A549 (cell line): ENCODE measurements at regions not wholly inside any gene's neighbourhood (a gene's known extent, or its start where the extent isn't known, plus 50 kb on each side); places are given as distances from the start of the nearest gene placed in this dataset.

ENCODE experiments used
- ATAC-seq, 2 experiments: fragments of 200-7000 bp in 1 of 2; fragments of >200 bp in 1 of 2; cut with Nextera tagmentation in 1 of 2; cut with Tn5 transposase in 1 of 2; 3 replicates each; pipeline versions ENCODE4 v1.8.0 to v1.9.1; 2018 to 2020; ENCODE audit warnings: mild to moderate bottlenecking in 1 of 2, moderate library complexity in 1 of 2
- CTCF ChIA-PET: fragments of 300-600 bp; sonication (Branson Sonifier 250); formaldehyde crosslinking; extraction: SDS; loops from one replicate; lab custom pipeline; 2021; ENCODE audit warnings: antibody characterized with exemption, inconsistent platforms; lab: Yijun Ruan, JAX
- POLR2A ChIA-PET: fragments of 350-600 bp; formaldehyde crosslinking; extraction: SDS; loops from one replicate; lab custom pipeline; 2021; ENCODE audit warnings: antibody characterized with exemption, inconsistent platforms; lab: Yijun Ruan, JAX
- DNase-seq, 2 experiments: peaks; one replicate each; pipeline versions ENCODE4 v3.0.0 to v3.0.0-alpha.2; 2011 to 2016; ENCODE audit warnings: low read depth in 1 of 2, low spot score in 1 of 2
- FAIRE-seq: peaks from 2 replicates; lab custom pipeline; 2011; peaks lifted over from hg19 to GRCh38; lab: Jason Lieb, UNC
- H3K27ac ChIP-seq, 2 experiments: fragments of >200 bp; sonication (Bioruptor Twin); formaldehyde crosslinking; 3 replicates each; pipeline ENCODE4 v1.5.1; 2016 to 2017
- H3K4me1 ChIP-seq: fragments of >200 bp; sonication (Bioruptor Twin); formaldehyde crosslinking; 3 replicates; pipeline ENCODE4 v1.6.1; 2016
- H3K4me2 ChIP-seq: fragments of >200 bp; sonication (Bioruptor Twin); formaldehyde crosslinking; 3 replicates; pipeline ENCODE4 v1.6.1; 2016
- H3K4me3 ChIP-seq: fragments of >200 bp; sonication (Bioruptor Twin); formaldehyde crosslinking; 3 replicates; pipeline ENCODE4 v1.5.1; 2016
- H3K9me3 ChIP-seq: fragments of >200 bp; sonication (Bioruptor Twin); formaldehyde crosslinking; 3 replicates; pipeline ENCODE4 v1.6.1; 2016
- BHLHE40 ChIP-seq: IDR thresholded peaks from 2 replicates; pipeline ENCODE4 v1.6.1; 2012; ENCODE audit warnings: low read depth, low read length, inconsistent platforms
- CBX2 ChIP-seq: fragments of 200-600 bp; sonication (generic); IDR thresholded peaks from 2 replicates; pipeline ENCODE4 v1.6.1; 2016; ENCODE audit warnings: low read depth, mild to moderate bottlenecking, borderline replicate concordance
- CHD2 ChIP-seq: fragments of 150-350 bp; IDR thresholded peaks from 2 replicates; pipeline ENCODE4 v1.6.1; 2014; ENCODE audit warnings: low read length; ENCODE audit not compliant: partially characterized antibody
- CHD4 ChIP-seq: fragments of 200-600 bp; sonication (generic); IDR thresholded peaks from 2 replicates; pipeline ENCODE4 v1.6.1; 2016; ENCODE audit warnings: antibody characterized with exemption, mild to moderate bottlenecking, borderline replicate concordance
- EHMT2 ChIP-seq: fragments of 200-600 bp; sonication (generic); IDR thresholded peaks from 2 replicates; pipeline ENCODE4 v1.6.1; 2016; ENCODE audit warnings: antibody characterized with exemption, low read depth, mild to moderate bottlenecking, moderate library complexity
- EP300 ChIP-seq, 2 experiments: fragments of >200 bp; sonication (Bioruptor Twin); formaldehyde crosslinking; IDR thresholded peaks; 2 replicates in 1 of 2; 3 replicates in 1 of 2; pipeline ENCODE4 v1.6.1; 2016 to 2017
- HEYL ChIP-seq: fragments of 250-450 bp; sonication (Bioruptor Pico); IDR thresholded peaks from 2 replicates; pipeline ENCODE4 v1.8.0; 2021; ENCODE audit warnings: mild to moderate bottlenecking, moderate library complexity
- HOXA7 ChIP-seq: fragments of 250-450 bp; sonication (Bioruptor Pico); IDR thresholded peaks from 2 replicates; pipeline ENCODE4 v1.5.0; 2020; ENCODE audit warnings: mild to moderate bottlenecking, moderate library complexity
- JUNB ChIP-seq: fragments of >200 bp; sonication (Bioruptor Twin); formaldehyde crosslinking; IDR thresholded peaks from 2 replicates; pipeline ENCODE4 v1.6.1; 2016
- KDM1A ChIP-seq: fragments of 200-600 bp; sonication (generic); IDR thresholded peaks from 2 replicates; pipeline ENCODE4 v1.6.1; 2016; ENCODE audit warnings: low read depth, mild to moderate bottlenecking
- KDM5A ChIP-seq: fragments of 200-600 bp; sonication (generic); IDR thresholded peaks from 2 replicates; pipeline ENCODE4 v1.6.1; 2016; ENCODE audit warnings: antibody characterized with exemption, mild to moderate bottlenecking
- MAFK ChIP-seq: fragments of 450-650 bp; IDR thresholded peaks from 2 replicates; pipeline ENCODE4 v1.6.1; 2014; ENCODE audit not compliant: partially characterized antibody
- MYC ChIP-seq: IDR thresholded peaks from 2 replicates; pipeline ENCODE4 v1.6.1; 2012; ENCODE audit warnings: mild to moderate bottlenecking, inconsistent platforms, low read length, improper control_type of control experiment, borderline replicate concordance
- NFE2L2 ChIP-seq: fragments of 150-350 bp; conservative IDR thresholded peaks from 2 replicates; pipeline ENCODE4 v1.6.1; 2014; ENCODE audit warnings: low read length
- NPAS2 ChIP-seq: fragments of 250-450 bp; sonication (Bioruptor Pico); IDR thresholded peaks from 2 replicates; pipeline ENCODE4 v1.8.0; 2022; ENCODE audit warnings: mild to moderate bottlenecking, moderate library complexity, borderline replicate concordance
- PHF8 ChIP-seq: fragments of 200-600 bp; sonication (generic); IDR thresholded peaks from 2 replicates; pipeline ENCODE4 v1.6.1; 2016; ENCODE audit warnings: low read depth, mild to moderate bottlenecking, antibody characterized with exemption, moderate library complexity, borderline replicate concordance
- POLR2A ChIP-seq: IDR thresholded peaks from 2 replicates; pipeline ENCODE4 v1.6.1; 2012; ENCODE audit warnings: mild to moderate bottlenecking, low read length
- POLR2AphosphoS2 ChIP-seq: conservative IDR thresholded peaks from 2 replicates; pipeline ENCODE4 v1.6.1; 2012; ENCODE audit warnings: low read length, improper control_type of control experiment, inconsistent platforms
- RARB ChIP-seq: fragments of 250-450 bp; sonication (Bioruptor Pico); IDR thresholded peaks from 2 replicates; pipeline ENCODE4 v1.8.0; 2021; ENCODE audit warnings: mild to moderate bottlenecking, moderate library complexity
- RFX5 ChIP-seq: fragments of 450-650 bp; IDR thresholded peaks from 2 replicates; pipeline ENCODE4 v1.7.1; 2014; ENCODE audit warnings: antibody characterized with exemption, mild to moderate bottlenecking, moderate library complexity
- RNF2 ChIP-seq: fragments of 200-600 bp; sonication (generic); IDR thresholded peaks from 2 replicates; pipeline ENCODE4 v1.6.1; 2016; ENCODE audit warnings: low read depth, mild to moderate bottlenecking, antibody characterized with exemption, moderate library complexity, borderline replicate concordance
- SMC3 ChIP-seq: fragments of >200 bp; sonication (Bioruptor Twin); formaldehyde crosslinking; IDR thresholded peaks from 3 replicates; pipeline ENCODE4 v1.6.1; 2018; ENCODE audit warnings: inconsistent platforms
- SREBF2 ChIP-seq: fragments of 450-650 bp; IDR thresholded peaks from 2 replicates; pipeline ENCODE4 v1.6.1; 2014; ENCODE audit warnings: mild to moderate bottlenecking, moderate library complexity
- TP53 ChIP-seq: fragments of 250-450 bp; sonication (Bioruptor Pico); IDR thresholded peaks from 2 replicates; pipeline ENCODE4 v1.5.0; 2021; ENCODE audit warnings: mild to moderate bottlenecking, moderate library complexity
- ZFP36 ChIP-seq: fragments of 450-650 bp; IDR thresholded peaks from 2 replicates; pipeline ENCODE4 v1.6.1; 2014; ENCODE audit warnings: borderline replicate concordance; ENCODE audit not compliant: partially characterized antibody
- WGBS: methylation state at CpG from one replicate; pipeline ENCODE4 v1.1.6; 2017; ENCODE audit errors: missing lambda C conversion rate; 5-methylcytosine and 5-hydroxymethylcytosine counted together
- TF ChIP-seq, protein P1 (sequence below): fragments of 450-650 bp; IDR thresholded peaks from 2 replicates; pipeline ENCODE4 v1.6.1; 2014; ENCODE audit warnings: antibody characterized with exemption
- TF ChIP-seq, protein P2 (sequence below): IDR thresholded peaks from 2 replicates; pipeline ENCODE4 v1.6.1; 2012; ENCODE audit warnings: low read depth, borderline replicate concordance
- TF ChIP-seq, protein P3 (sequence below): fragments of 250-450 bp; sonication (Bioruptor Pico); IDR thresholded peaks from 2 replicates; pipeline ENCODE4 v1.5.0; 2020; ENCODE audit warnings: low read depth, mild to moderate bottlenecking, moderate library complexity

DNA sequence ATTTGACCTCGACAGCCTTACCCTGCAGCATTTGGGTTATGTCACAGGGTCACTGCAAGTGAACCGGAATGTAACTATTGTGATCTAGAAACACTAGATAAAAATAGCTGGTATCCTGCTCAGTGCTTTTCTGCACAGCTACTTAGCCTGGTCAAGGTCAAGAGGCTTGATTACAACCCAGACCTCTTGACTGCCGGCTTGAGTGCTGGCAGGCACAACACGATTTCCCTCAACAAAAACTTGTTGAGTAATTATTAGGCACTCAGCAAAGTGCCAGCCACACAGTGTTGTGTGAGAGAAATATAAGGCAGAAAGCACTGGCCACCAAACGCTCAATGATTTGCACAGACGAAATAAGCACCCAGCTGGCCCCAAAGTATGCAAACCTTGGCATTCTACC, 156.7 kb downstream of the NUAK1 start:
- ATAC-seq (no peak), DNase-seq (no peak), FAIRE-seq (no peak)
- POLR2A ChIA-PET: no interaction called here
- Histone ChIP-seq H3K4me2 (no peak overlapping the region), H3K27ac (no peak overlapping the region), H3K4me3 (no peak overlapping the region), H3K9me3 (no peaks in the 10 kb centered on the region), H3K4me1 (no peaks in the 10 kb centered on the region)
- CTCF ChIA-PET: no interaction called here
- TF ChIP-seq KDM5A (no peak), JUNB (no peak), SREBF2 (no peak), ZFP36 (no peak), BHLHE40 (no peak), MAFK (no peak), POLR2AphosphoS2 (no peak), HEYL (CRISPR knock-in tag) (no peak), SMC3 (no peak), CHD2 (no peak), NFE2L2 (no peak), PHF8 (no peak)
- TF ChIP-seq, protein P1, sequence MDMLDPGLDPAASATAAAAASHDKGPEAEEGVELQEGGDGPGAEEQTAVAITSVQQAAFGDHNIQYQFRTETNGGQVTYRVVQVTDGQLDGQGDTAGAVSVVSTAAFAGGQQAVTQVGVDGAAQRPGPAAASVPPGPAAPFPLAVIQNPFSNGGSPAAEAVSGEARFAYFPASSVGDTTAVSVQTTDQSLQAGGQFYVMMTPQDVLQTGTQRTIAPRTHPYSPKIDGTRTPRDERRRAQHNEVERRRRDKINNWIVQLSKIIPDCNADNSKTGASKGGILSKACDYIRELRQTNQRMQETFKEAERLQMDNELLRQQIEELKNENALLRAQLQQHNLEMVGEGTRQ: no peak
- TF ChIP-seq, protein P2, sequence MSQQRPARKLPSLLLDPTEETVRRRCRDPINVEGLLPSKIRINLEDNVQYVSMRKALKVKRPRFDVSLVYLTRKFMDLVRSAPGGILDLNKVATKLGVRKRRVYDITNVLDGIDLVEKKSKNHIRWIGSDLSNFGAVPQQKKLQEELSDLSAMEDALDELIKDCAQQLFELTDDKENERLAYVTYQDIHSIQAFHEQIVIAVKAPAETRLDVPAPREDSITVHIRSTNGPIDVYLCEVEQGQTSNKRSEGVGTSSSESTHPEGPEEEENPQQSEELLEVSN: no peak
- 60% methylated on average over 6 of the region's 6 CpGs for WGBS

DNA sequence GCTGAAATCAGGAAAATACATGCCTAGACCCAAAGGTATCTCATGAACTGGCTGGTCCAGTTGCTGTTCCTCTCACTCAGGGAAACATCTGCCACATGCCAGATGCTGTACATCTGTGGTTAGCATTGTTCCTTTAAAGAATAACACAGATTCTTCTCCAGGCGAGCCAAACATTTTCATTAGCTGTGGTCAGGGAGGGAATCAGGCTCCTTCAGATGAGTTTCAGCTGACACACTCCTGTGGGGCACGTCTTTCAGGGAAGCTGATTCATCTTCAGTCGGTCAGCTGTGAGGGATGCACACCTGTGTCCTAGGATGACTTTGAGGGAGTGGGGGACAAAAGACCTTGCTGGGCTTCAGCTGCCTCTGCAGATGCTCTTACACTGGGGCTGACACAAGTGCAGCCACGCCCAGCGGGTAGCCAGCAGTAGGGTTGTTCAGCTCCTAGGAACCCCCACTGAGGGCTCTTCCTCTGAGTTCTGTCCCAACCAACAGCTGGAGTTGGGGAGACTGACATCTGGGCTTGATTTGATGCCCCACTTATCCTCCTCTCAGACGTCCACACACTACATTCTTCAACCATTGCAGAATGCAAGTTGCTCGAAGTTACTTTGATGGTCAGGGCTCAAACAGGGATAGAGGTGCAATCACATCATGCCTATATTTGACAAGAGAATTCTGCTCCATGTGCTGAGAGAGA, 155.0 kb downstream of the NUAK1 start:
- ATAC-seq: no peak
- no peak for TF ChIP-seq POLR2A
- TF ChIP-seq NFE2L2: no peak
- no peaks in the 10 kb centered on the region for H3K4me1 ChIP-seq
- WGBS: 62% methylated on average over 7 of the region's 7 CpGs
- DNase-seq: no peak
- H3K4me3 ChIP-seq: no peak overlapping the region
- CTCF ChIA-PET: interaction anchor here (3.2 kb wide), 1 partner anchor 9 kb away, joined by 10 read pairs; no protein-coding TSS in a partner anchor
- no peaks in the 10 kb centered on the region for H3K9me3 ChIP-seq
- no peak overlapping the region for H3K4me2 ChIP-seq
- POLR2A ChIA-PET: no interaction called here
- H3K27ac ChIP-seq: no peak overlapping the region
- FAIRE-seq: no peak

DNA sequence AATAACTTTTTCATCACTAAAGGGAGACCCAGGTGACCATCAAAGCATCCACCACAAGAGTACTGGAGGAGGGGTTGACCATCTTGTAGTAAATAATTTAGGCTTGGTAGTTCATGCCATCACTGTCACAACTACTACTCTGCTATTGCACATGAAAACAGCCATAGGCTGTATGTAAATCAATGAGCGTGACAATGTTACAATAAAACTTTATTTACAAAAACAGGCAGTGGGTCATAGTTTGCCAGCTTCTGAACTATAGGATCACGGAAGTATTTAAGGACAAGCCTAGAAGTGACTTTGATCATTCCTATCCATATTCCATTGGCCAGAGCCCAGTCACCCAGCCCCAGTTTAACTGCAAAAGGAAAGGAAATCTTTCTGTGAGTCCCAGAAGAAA, 153.4 kb downstream of the NUAK1 start:
- FAIRE-seq (no peak), ATAC-seq (no peak), DNase-seq (no peak)
- WGBS: 88% methylated on average over 2 of the region's 2 CpGs
- Histone ChIP-seq H3K4me3 (no peak overlapping the region), H3K27ac (no peak overlapping the region), H3K4me2 (no peak overlapping the region), H3K4me1 (no peaks in the 10 kb centered on the region), H3K9me3 (no peaks in the 10 kb centered on the region)
- ChIA-PET CTCF (interaction anchor here (3.2 kb wide), 1 partner anchor 11 kb away, joined by 10 read pairs; no protein-coding TSS in a partner anchor), POLR2A (no interaction called here)
- TF ChIP-seq RARB (no peak), CHD4 (no peak), POLR2A (no peak), KDM1A (no peak), BHLHE40 (no peak), RFX5 (no peak), SMC3 (no peak), CBX2 (no peak), HOXA7 (no peak), POLR2AphosphoS2 (no peak), MYC (no peak), EHMT2 (no peak), MAFK (no peak), EP300 (IDR thresholded peaks at IDR 0.05) (no peak), TP53 (CRISPR knock-in tag) (no peak), NPAS2 (CRISPR knock-in tag) (no peak), RNF2 (no peak)
- TF ChIP-seq, protein P3, sequence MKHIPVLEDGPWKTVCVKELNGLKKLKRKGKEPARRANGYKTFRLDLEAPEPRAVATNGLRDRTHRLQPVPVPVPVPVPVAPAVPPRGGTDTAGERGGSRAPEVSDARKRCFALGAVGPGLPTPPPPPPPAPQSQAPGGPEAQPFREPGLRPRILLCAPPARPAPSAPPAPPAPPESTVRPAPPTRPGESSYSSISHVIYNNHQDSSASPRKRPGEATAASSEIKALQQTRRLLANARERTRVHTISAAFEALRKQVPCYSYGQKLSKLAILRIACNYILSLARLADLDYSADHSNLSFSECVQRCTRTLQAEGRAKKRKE (CRISPR knock-in tag): no peak
- TF ChIP-seq, protein P2: no peak
- TF ChIP-seq, protein P1: no peak
- TF ChIP-seq, all 56 proteins: peak for 0
